ENCODE measurements at regions not wholly inside any gene's neighbourhood (a gene's known extent, or its start where the extent isn't known, plus 50 kb on each side); places are given as distances from the start of the nearest gene placed in this dataset.

- no peak overlapping the region for H3K4me2 ChIP-seq
- no peaks in the 10 kb centered on the region for H3K36me3 ChIP-seq (ENCODE audit: insufficient read depth)
- no peaks in the 10 kb centered on the region for H4K20me1 ChIP-seq (replicated peaks; ENCODE audit: insufficient read depth)
- H3K79me2 ChIP-seq (replicated peaks; ENCODE audit: insufficient read depth) = no peaks in the 10 kb centered on the region
- TF ChIP-seq NANOG (IDR thresholded peaks at IDR 0.05; ENCODE audit: borderline replicate concordance) (no peak), CREB1 (CRISPR knock-in tag; IDR thresholded peaks at IDR 0.05; ENCODE audit: low read depth) (no peak), STAT1 (IDR thresholded peaks at IDR 0.05; ENCODE audit: unreplicated experiment) (no peak), ZNF462 (CRISPR knock-in tag; IDR thresholded peaks at IDR 0.05) (no peak), ZNF114 (CRISPR knock-in tag; IDR thresholded peaks at IDR 0.05) (no peak), CTCF (conservative IDR thresholded peaks at IDR 0.05; ENCODE audit: low read depth in 2 of 2) (no peak), EZH2 (IDR thresholded peaks at IDR 0.05; ENCODE audit: low read depth, unreplicated experiment) (no peak), REST (IDR thresholded peaks at IDR 0.05; ENCODE audit: unreplicated experiment) (no peak)
- no peak for ATAC-seq
- H3K27ac Mint-ChIP-seq = no peak overlapping the region
- no peaks in the 10 kb centered on the region for H3K9me3 Mint-ChIP-seq
- no peaks in the 10 kb centered on the region for H3K27me3 Mint-ChIP-seq (ENCODE audit: insufficient read depth, low read depth, poor library complexity)
- DNase-seq (ENCODE audit: low spot score) = no peak
- no peak overlapping the region for H3K4me3 ChIP-seq
- H3K9me2 ChIP-seq (ENCODE audit: insufficient read depth) = no peaks in the 10 kb centered on the region
- no peaks in the 10 kb centered on the region for H3F3A ChIP-seq (replicated peaks; ENCODE audit: low read depth)
- H2AFZ ChIP-seq = no peak overlapping the region
- H3K27me3 ChIP-seq (ENCODE audit: insufficient read depth) = no peaks in the 10 kb centered on the region
- H3K4me3 Mint-ChIP-seq = no peak overlapping the region
- no peak overlapping the region for H3K27ac ChIP-seq (ENCODE audit: low read depth)
- H3K4me1 ChIP-seq (ENCODE audit: insufficient read depth) = no peaks in the 10 kb centered on the region
- no peaks in the 10 kb centered on the region for H3K36me3 Mint-ChIP-seq (ENCODE audit: low read depth)
- no peaks in the 10 kb centered on the region for H3K4me1 Mint-ChIP-seq
Measured at GRCh38 chr6:113403966-113404595, 453.1 kb upstream of the MARCKS start.
